ENCODE measurements at regions not wholly inside any gene's neighbourhood (a gene's known extent, or its start where the extent isn't known, plus 50 kb on each side); places are given as distances from the start of the nearest gene placed in this dataset.

DNA sequence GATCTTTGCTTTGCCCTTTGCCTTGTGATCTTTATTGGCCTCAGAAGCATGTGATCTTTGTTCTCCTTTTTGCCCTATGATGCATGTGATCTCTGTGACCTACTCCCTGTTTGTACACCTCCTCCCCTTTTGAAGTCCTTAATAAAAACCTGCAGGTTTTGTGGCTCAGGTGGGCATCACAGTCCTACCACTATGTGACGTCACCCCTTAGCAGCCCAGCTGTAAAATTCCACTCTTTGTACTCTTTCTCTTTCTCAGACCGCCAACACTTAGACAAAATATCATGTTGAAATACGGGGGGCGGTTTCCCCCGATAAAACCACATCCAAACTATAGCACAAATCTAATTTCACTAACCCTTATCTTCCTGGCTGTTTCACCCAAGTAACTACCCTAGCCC is 76.7 kb upstream of the RAPGEF4 start:
- intact Hi-C loops (cut with micrococcal nuclease) = no loop called here

DNA sequence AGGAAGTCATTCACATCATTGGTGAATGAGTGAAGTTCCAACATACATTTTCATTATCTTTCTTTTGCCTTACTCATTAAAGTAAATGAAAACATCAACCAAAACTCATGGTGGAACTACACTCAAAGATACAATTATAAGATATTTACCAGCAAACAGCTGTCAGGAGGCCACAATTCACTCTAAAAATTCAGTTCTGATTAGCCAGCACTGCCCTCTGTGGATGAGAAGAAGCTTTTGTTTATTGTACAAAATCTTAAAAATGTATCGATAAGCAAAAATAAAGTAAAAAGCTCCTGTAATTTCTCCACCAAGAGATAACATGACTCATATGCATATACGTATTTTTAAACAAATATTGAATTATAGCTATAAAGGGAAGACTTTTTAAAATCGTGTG is 73.5 kb upstream of the RAPGEF4 start:
- intact Hi-C loops (cut with micrococcal nuclease) = no loop called here

- intact Hi-C loops (cut with micrococcal nuclease) = no loop called here
Observed at GRCh38 chr2:172664766-172665165, 70.9 kb upstream of the RAPGEF4 start.

DNA sequence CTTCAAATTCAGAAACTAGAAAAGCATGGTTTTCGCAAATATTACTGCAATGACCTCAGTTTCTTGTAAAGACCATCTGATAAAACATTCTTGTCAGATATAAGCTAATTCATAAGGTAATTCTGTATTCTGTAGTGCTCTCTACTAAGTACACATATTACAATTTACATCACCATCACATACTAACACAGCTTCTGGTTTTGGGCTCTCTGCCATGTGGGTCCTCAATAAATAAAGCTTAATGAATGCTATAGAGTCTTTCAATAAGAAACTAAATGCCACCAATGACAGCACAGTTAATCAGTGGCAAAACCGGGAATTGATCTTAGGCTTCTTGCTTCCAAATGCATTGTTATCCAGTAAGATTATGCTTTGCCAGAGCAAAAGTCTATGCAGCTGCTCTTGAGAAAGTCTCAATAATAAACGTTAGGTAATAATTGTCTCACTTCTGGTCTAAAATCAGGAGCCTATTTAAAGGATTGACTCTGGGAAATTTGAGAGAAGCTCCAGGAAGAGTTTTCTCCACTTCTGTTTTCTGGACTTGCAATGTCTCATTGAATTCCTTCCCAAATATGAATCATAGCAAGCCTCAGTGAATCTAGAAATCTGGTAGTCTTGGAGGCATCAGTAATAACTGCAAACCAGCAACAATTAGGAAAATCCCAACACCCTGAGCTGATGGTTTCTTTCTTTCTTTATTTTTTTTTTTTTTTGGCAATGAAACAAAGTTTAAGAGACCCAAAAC is 67.9 kb upstream of the RAPGEF4 start:
- intact Hi-C loops (cut with micrococcal nuclease) = no loop called here

DNA sequence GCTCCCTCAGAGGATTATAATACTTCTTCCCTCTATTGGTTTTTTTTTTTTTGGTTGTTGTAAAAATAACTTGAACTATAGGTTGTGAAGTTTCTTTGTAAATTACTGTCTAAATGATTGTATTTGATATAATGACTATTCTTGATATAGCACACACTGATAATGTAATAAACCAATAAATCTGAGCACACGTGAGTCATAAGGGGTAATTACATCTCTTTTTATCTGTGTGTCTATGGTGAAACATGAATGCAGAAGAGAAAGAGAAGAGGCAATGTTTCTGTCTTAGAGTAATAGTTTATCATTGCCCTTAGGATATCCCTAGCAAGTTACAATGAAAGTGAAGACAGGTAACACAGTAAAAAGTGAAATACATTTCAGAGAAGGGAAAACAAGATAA is 64.1 kb upstream of the RAPGEF4 start:
- intact Hi-C loops (cut with micrococcal nuclease) = no loop called here

- intact Hi-C loops (cut with micrococcal nuclease) = no loop called here
Observed at GRCh38 chr2:172672114-172672513, 63.5 kb upstream of the RAPGEF4 start.

DNA sequence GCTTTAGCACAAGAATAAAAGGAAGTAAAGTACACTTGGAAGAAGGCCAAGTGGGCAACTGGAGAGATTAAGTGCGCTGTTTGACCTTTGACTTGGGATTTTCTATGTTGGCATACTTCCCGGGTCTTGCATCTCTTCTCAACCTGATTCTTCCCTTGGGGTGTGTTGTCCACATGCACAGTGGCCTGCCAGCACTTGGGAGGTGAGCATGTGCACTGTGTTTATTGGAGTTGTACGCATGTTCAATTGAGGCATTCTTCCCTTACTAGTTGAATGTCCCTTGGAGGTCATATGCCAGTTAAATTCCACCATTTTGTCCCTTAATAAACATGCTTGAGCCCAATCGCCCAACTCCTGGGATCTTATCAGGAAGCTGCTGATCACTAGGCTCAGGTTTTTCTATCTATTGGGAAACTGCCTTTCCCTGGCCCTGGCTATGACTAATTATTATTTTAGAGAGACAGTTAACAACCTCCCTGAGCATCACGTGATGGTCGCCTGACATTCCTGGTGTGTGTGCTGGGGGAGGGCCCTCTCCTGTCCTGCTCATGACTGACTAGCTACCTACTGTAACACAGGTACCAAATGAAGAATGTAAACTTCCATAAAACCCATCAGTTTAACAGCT is 62.5 kb upstream of the RAPGEF4 start:
- intact Hi-C loops (cut with micrococcal nuclease) = no loop called here

GRCh38 chr2:172674034-172674967 is 61.3 kb upstream of the RAPGEF4 start:
- intact Hi-C loops (cut with micrococcal nuclease) = loop anchor here (1.0 kb wide), 1 partner anchor 81 kb away; no protein-coding TSS in a partner anchor

DNA sequence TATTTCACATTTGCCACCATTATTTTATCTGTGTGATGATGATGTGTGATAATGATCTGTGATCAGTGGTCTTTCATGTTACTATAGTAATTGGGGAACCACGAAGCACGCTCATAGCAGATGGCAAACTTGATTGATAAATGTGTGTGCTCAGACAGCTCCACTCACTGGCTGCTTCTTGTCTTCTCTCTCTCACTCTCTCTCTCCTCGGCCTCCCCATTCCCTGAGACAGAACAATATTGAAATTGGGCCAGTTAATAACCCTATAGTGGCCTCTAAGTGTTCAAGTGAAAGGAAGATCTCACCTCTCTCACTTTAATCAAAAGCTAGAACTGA is 60.7 kb upstream of the RAPGEF4 start:
- intact Hi-C loops (cut with micrococcal nuclease) = loop anchor here (1.0 kb wide), 2 partner anchors 82 to 191 kb away; no protein-coding TSS in a partner anchor

GRCh38 chr2:172677363-172677762 is 58.3 kb upstream of the RAPGEF4 start:
- intact Hi-C loops (cut with micrococcal nuclease) = no loop called here

DNA sequence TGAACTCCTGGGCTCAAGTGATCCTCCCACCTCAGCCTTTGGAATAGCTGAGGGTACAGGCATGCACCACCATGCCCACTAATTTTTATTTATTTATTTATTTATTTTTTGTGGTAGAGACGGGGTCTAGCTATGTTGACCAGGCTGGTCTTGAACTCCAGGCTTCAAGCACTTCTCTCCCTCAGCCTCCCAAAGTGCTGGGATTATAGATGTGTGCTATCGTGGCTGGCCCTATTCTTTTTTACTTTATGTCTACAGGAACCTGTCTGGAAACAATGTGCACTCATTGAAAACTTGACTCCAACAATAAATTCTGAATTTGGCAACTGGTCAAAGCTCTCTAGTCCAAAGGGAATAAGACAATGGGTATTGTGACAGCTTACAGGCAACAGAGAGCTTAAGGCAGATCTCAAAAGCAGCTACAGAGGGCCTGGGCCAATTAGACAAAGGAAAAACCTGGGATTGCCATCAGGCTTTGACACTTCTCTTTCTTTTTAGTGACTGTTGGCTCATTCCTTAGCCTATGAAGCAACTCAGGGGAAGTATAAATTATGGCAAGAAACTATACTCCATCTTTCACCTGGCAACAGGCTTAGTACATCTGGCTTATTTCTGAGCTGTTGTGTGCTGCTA is 55.1 kb upstream of the RAPGEF4 start:
- intact Hi-C loops (cut with micrococcal nuclease) = no loop called here

GRCh38 chr2:172685467-172685866 is 50.2 kb upstream of the RAPGEF4 start:
- intact Hi-C loops (cut with micrococcal nuclease) = no loop called here
